Rectal smooth muscle tissue (tissue), 1 donor: ENCODE measurements at regions not wholly inside any gene's neighbourhood (a gene's known extent, or its start where the extent isn't known, plus 50 kb on each side); places are given as distances from the start of the nearest gene placed in this dataset.
"Not testable (repeated sequence)": the region's sequence is repeated elsewhere in the genome, so short reads cannot be mapped to it uniquely, and the experiment has no call there.

ENCODE experiments used
- H3K27ac ChIP-seq: one replicate; pipeline ENCODE4 v1.7.0; 2013; ENCODE audit warnings: low read depth, low read length, inconsistent platforms
- H3K27me3 ChIP-seq: one replicate; pipeline ENCODE4 v1.7.0; 2013; ENCODE audit warnings: low read length; ENCODE audit not compliant: control insufficient read depth, insufficient read depth
- H3K36me3 ChIP-seq: one replicate; pipeline ENCODE4 v1.7.0; 2013; ENCODE audit warnings: low read length; ENCODE audit not compliant: control insufficient read depth, insufficient read depth
- H3K4me1 ChIP-seq: one replicate; pipeline ENCODE4 v1.7.0; 2013; ENCODE audit warnings: low read length; ENCODE audit not compliant: control insufficient read depth, insufficient read depth
- H3K4me3 ChIP-seq: one replicate; pipeline ENCODE4 v1.7.0; 2013; ENCODE audit warnings: low read length
- H3K9ac ChIP-seq: one replicate; pipeline ENCODE4 v1.7.0; 2013; ENCODE audit warnings: low read length

- no peak overlapping the region for H3K4me3 ChIP-seq
- H3K36me3 ChIP-seq = no peaks in the 10 kb centered on the region
- no peaks in the 10 kb centered on the region for H3K4me1 ChIP-seq
- H3K9ac ChIP-seq = no peak overlapping the region
- H3K27me3 ChIP-seq = no peaks in the 10 kb centered on the region
- no peak overlapping the region for H3K27ac ChIP-seq
Measured at GRCh38 chr12:13343375-13343774, 146.8 kb downstream of the EMP1 start.

DNA sequence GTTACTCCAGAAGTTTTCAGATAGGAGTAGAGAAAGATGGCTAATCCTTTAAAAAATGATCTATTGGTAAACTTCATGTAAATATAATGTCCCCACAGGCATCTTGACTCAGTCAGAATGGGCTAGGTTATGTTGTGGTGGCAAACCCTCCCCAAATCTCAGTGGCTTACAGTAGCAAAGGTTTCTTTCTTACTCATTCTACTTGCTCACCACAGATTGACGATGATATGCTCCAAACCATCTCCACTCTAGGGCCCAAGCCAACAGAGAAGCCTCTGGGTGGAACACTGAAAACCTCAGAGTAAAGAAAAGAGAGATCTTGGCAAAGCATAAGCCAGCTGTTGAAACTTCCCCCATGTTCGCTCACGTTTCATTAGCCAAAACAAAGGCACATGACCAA, 146.4 kb downstream of the EMP1 start:
- H3K4me3 ChIP-seq = no peak overlapping the region
- H3K4me1 ChIP-seq = no peaks in the 10 kb centered on the region
- no peaks in the 10 kb centered on the region for H3K36me3 ChIP-seq
- no peak overlapping the region for H3K27ac ChIP-seq
- no peaks in the 10 kb centered on the region for H3K27me3 ChIP-seq
- no peak overlapping the region for H3K9ac ChIP-seq

DNA sequence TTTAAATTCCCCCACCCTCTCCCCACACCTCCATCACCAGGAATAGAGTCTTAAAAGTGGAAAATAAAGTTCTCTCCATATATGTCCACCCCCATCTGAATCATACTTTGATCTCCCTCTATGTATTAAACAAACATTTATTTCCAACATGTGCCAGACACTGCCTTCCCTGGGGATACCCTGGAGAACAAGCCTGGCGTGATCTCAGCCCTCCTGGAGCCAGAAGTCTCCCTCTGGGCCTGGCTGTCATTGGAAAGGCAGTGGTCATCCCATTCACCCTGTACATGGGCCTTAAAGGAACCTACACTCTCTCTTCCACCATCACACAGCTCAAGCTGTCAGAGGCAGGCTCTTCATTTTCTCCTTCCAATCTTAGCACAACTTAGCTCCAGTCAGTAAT, 143.6 kb downstream of the EMP1 start:
- no peaks in the 10 kb centered on the region for H3K4me1 ChIP-seq
- H3K4me3 ChIP-seq = no peak overlapping the region
- no peak overlapping the region for H3K27ac ChIP-seq
- H3K36me3 ChIP-seq = no peaks in the 10 kb centered on the region
- H3K9ac ChIP-seq = no peak overlapping the region
- H3K27me3 ChIP-seq = no peaks in the 10 kb centered on the region

GRCh38 chr12:13339538-13339937, 143.0 kb downstream of the EMP1 start:
- H3K36me3 ChIP-seq = no peaks in the 10 kb centered on the region
- no peaks in the 10 kb centered on the region for H3K27me3 ChIP-seq
- no peaks in the 10 kb centered on the region for H3K4me1 ChIP-seq
- H3K27ac ChIP-seq = no peak overlapping the region
- H3K9ac ChIP-seq = no peak overlapping the region
- H3K4me3 ChIP-seq = no peak overlapping the region

DNA sequence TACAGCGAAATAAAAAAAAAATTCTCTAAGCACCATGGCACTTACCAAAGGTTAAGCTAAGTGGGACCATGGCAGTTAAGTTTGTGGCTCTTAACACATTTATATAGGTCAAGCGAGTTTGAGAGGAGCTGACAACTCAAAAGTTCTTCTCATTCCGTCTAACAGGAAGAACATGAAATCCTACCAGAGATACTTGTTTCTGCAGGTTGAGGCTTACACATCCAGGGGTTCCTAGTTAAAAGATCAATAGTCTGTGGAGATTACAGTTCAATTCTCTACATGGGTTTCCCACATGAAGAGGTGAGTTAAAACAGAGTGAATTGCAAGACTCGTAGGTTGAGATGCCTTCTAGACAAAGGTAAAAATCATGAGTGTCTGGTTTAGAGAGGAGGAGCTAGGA, 142.6 kb downstream of the EMP1 start:
- Histone ChIP-seq H3K4me1 (no peaks in the 10 kb centered on the region), H3K4me3 (no peak overlapping the region), H3K27me3 (no peaks in the 10 kb centered on the region), H3K9ac (no peak overlapping the region), H3K27ac (no peak overlapping the region), H3K36me3 (no peaks in the 10 kb centered on the region)

GRCh38 chr12:13337791-13338190, 141.3 kb downstream of the EMP1 start:
- Histone ChIP-seq H3K4me3 (no peak overlapping the region), H3K36me3 (no peaks in the 10 kb centered on the region), H3K4me1 (no peaks in the 10 kb centered on the region), H3K27me3 (no peaks in the 10 kb centered on the region), H3K9ac (no peak overlapping the region), H3K27ac (no peak overlapping the region)

DNA sequence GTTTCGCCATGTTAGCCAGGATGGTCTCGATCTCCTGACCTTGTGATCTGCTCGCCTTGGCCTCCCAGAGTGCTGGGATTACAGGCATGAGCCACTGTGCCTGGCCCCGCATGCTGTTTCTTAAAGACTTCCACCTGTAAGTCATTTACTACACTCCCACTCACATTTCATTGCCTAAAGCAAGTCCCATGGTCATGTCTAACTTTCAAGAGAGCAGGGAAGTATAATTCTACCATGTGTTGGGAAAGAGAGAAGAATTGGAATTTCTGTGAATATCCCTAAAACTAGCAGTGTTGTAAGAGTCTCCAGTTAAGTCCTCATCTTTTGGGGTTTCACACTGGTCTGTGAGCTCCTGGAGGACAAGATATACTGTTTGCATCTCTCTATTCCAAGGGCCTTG, 139.7 kb downstream of the EMP1 start:
- Histone ChIP-seq H3K9ac (no peak overlapping the region), H3K36me3 (no peaks in the 10 kb centered on the region), H3K27ac (no peak overlapping the region), H3K4me1 (no peaks in the 10 kb centered on the region), H3K4me3 (no peak overlapping the region), H3K27me3 (no peaks in the 10 kb centered on the region)

- H3K4me3 ChIP-seq = no peak overlapping the region
- H3K36me3 ChIP-seq = no peaks in the 10 kb centered on the region
- no peaks in the 10 kb centered on the region for H3K27me3 ChIP-seq
- no peaks in the 10 kb centered on the region for H3K4me1 ChIP-seq
- H3K27ac ChIP-seq = no peak overlapping the region
- H3K9ac ChIP-seq = no peak overlapping the region
Measured at GRCh38 chr12:13328535-13328934, 132.0 kb downstream of the EMP1 start.

DNA sequence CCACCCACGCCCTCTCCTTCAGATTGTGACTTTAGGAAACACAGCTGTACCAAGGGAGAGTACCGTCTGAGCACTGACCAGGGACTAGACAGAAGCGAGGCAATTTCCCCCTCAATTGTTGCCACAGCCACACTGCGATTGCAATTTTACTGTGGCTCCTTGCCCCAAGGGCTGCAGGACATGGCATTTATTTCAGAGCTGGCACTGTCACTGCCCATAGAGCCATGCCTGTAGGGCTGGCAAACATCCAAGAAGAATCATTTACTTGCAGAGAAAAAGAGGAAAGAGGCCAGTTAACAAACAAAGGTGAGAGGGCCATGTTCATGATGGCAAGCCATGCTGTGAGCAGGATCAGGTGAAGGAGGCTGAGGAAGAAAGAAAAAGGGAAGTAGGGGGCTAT, 129.6 kb downstream of the EMP1 start:
- no peaks in the 10 kb centered on the region for H3K4me1 ChIP-seq
- H3K27ac ChIP-seq = no peak overlapping the region
- no peaks in the 10 kb centered on the region for H3K27me3 ChIP-seq
- no peaks in the 10 kb centered on the region for H3K36me3 ChIP-seq
- H3K9ac ChIP-seq = no peak overlapping the region
- no peak overlapping the region for H3K4me3 ChIP-seq

GRCh38 chr12:13325037-13325436, 128.5 kb downstream of the EMP1 start:
- not testable (repeated sequence) for H3K36me3 ChIP-seq, H3K9ac ChIP-seq, H3K4me1 ChIP-seq, H3K27me3 ChIP-seq, H3K4me3 ChIP-seq, H3K27ac ChIP-seq

DNA sequence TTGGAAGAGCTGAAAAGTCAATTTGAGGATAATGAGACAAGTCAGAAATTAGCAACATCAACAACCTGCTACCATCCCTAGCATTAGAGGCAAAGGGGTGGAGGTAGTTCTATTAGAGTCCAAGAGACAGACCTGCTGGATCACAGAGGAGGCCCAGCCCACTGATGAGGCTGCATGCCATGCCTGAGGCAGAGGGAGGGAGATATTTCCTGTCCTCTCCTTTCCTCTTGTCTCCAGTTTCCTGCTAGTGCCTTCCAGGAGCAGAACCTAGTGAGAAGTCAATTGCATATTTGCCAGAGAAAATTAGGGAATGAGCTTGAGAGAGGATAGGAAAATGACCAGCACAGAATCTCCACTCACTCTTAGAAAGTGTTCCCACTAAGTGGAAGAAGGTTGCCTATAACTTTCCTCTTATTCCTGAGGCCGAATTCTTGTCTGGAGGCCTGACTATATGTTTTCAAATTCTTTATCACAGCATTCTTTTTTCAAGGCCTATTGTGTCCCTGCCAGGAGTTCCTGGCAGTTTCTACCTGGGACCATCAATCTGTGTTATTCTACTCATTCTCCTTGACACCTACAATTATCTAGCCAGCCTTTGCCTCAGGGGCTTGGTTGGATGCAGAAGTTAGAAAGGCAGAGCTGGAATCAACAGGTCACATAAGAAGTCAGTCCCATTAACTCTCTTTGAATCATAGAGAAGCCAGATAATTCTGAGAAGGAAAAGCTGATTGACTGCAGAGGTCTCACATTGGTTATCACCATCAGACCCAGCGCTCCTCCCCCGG, 121.9 kb downstream of the EMP1 start:
- H3K9ac ChIP-seq = no peak overlapping the region
- no peak overlapping the region for H3K4me3 ChIP-seq
- H3K27ac ChIP-seq = no peak overlapping the region
- H3K27me3 ChIP-seq = no peaks in the 10 kb centered on the region
- H3K4me1 ChIP-seq = no peaks in the 10 kb centered on the region
- H3K36me3 ChIP-seq = no peaks in the 10 kb centered on the region

GRCh38 chr12:13316587-13317246, 120.2 kb downstream of the EMP1 start:
- Histone ChIP-seq H3K27me3 (no peaks in the 10 kb centered on the region), H3K4me3 (no peak overlapping the region), H3K36me3 (no peaks in the 10 kb centered on the region)

DNA sequence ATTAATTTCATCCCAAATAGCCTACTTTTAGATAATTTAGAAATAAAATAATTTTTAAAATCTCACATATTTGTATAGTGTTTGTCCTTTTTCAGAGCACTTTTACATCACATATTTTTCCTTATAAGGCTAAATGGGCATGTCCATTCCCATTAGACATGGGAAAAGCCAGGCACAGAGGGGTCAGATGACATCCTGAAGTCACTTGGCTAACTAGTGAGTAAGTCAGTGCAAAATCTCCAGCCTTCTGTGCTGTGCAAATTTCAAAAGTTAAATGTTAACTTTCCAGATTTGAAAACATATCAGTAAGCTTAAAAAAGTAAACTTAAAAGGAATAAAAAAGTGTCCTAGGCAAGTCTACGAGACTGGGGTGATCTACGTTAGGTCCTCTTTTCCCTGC, 117.4 kb downstream of the EMP1 start:
- Histone ChIP-seq H3K36me3 (no peaks in the 10 kb centered on the region), H3K4me1 (no peaks in the 10 kb centered on the region), H3K9ac (no peak overlapping the region), H3K4me3 (no peak overlapping the region), H3K27ac (no peak overlapping the region), H3K27me3 (no peaks in the 10 kb centered on the region)

More at GRCh38 chr12:13316587-13317246, 120.2 kb downstream of the EMP1 start:
- no peak overlapping the region for H3K27ac ChIP-seq
- H3K4me1 ChIP-seq = no peaks in the 10 kb centered on the region
- H3K9ac ChIP-seq = no peak overlapping the region
